Spleen (tissue), 11 donors: ENCODE measurements at regions not wholly inside any gene's neighbourhood (a gene's known extent, or its start where the extent isn't known, plus 50 kb on each side); places are given as distances from the start of the nearest gene placed in this dataset.

Source experiments
- DNase-seq: peaks from one replicate; pipeline ENCODE4 v3.0.0-alpha.2; 2020
- H3K27ac ChIP-seq, 8 donors: fragments of 200-600 bp; sonication (generic) in 7 of 8; 1 replicate in 4 of 8; 2 replicates in 4 of 8; pipeline versions ENCODE4 v1.5.0 to v1.8.0; 2016 to 2021; ENCODE audit warnings: inconsistent platforms in 4 of 8, mild to moderate bottlenecking in 4 of 8, moderate library complexity in 1 of 8
- H3K27me3 ChIP-seq, 7 donors: fragments of 200-600 bp; sonication (generic) in 6 of 7; replicated peaks in 1 of 7; 1 replicate in 4 of 7; 2 replicates in 3 of 7; pipeline versions ENCODE4 v1.5.0 to v1.8.0; 2016 to 2021; ENCODE audit warnings: inconsistent platforms in 3 of 7, mild to moderate bottlenecking in 1 of 7
- H3K36me3 ChIP-seq, 6 donors: fragments of 200-600 bp; sonication (generic) in 5 of 6; 1 replicate in 4 of 6; 2 replicates in 2 of 6; pipeline versions ENCODE4 v1.5.0 to v1.8.0; 2016 to 2021; ENCODE audit warnings: inconsistent platforms in 2 of 6
- H3K4me1 ChIP-seq, 6 donors: fragments of 200-600 bp; sonication (generic) in 5 of 6; 1 replicate in 3 of 6; 2 replicates in 3 of 6; pipeline versions ENCODE4 v1.5.0 to v1.8.0; 2016 to 2021; ENCODE audit warnings: inconsistent platforms in 3 of 6
- H3K4me3 ChIP-seq, 8 donors: fragments of 200-600 bp; sonication (generic) in 7 of 8; 1 replicate in 4 of 8; 2 replicates in 4 of 8; pipeline versions ENCODE4 v1.5.0 to v1.8.0; 2016 to 2021; ENCODE audit warnings: inconsistent platforms in 4 of 8, mild to moderate bottlenecking in 4 of 8, moderate library complexity in 2 of 8
- H3K9me3 ChIP-seq, 8 donors: fragments of 200-600 bp; sonication (generic) in 7 of 8; 1 replicate in 4 of 8; 2 replicates in 4 of 8; pipeline versions ENCODE4 v1.5.0 to v1.8.0; 2016 to 2021; ENCODE audit warnings: inconsistent platforms in 4 of 8
- CTCF ChIP-seq, 11 experiments: fragments of 200-600 bp in 7 of 11; fragments of 450-650 bp in 4 of 11; sonication (generic) in 4 of 11; IDR thresholded peaks in 8 of 11; conservative IDR thresholded peaks in 3 of 11; 1 replicate in 7 of 11; 2 replicates in 4 of 11; pipeline versions ENCODE4 v1.4.0 to v1.8.0; 2016 to 2021; ENCODE audit warnings: antibody characterized with exemption in 11 of 11, inconsistent platforms in 4 of 11, mild to moderate bottlenecking in 1 of 11
- POLR2A ChIP-seq, 3 donors: fragments of 450-650 bp; IDR thresholded peaks; one replicate each; pipeline ENCODE4 v1.5.1; 2017; ENCODE audit warnings: antibody characterized with exemption in 3 of 3, mild to moderate bottlenecking in 1 of 3
- POLR2AphosphoS5 ChIP-seq, 3 donors: sonication (generic); formaldehyde crosslinking; IDR thresholded peaks; one replicate each; pipeline ENCODE4 v1.5.1; 2017; ENCODE audit warnings: antibody characterized with exemption in 3 of 3
- WGBS, 5 donors: extraction: QIAGEN DNeasy Blood & Tissue Kit in 3 of 5; methylation state at CpG; one replicate each; pipeline versions ENCODE4 v1.1.5 to v1.1.7; 2013 to 2018; 5-methylcytosine and 5-hydroxymethylcytosine counted together
- intact Hi-C: fragments of 100-400 bp; cut with DNase I; formaldehyde crosslinking; loops from one replicate; pipeline ENCODE4 v1.15.0; 2023; ENCODE audit warnings: low total_unique reads
- donor health status: healthy with polysubstance abuse.
- donor health status: DM: no; HTN: no; CAD: no; lungs with moderate emphysema.
- donor health status: DM: no; HTN: no; CAD: no.
- donor health status: Bipolar disorder and iron deficiency.
- donor health status: healthy.
- donor health status: DM: no; HTN: no; CAD: no.
- donor health status: DM: yes; HTN: yes; CAD: no.

GRCh38 chr1:4481451-4481850, 173.0 kb upstream of the AJAP1 start:
- Histone ChIP-seq H3K9me3 (peaks cover 0 to 15% (median 11%) of the 10 kb centered on the region in 8 donors), H3K27me3 (peaks cover 0 to 20% (median 0%) of the 10 kb centered on the region in 7 donors), H3K4me1 (no peaks in the 10 kb centered on the region), H3K4me3 (no peak overlapping the region), H3K27ac (no peak overlapping the region), H3K36me3 (no peaks in the 10 kb centered on the region)
- 87 to 96% (median 90%) methylated on average over 9 to 18 of the region's 18 CpGs for WGBS, 5 donors
- TF ChIP-seq POLR2A (IDR thresholded peaks at IDR 0.05) (no peak), POLR2AphosphoS5 (IDR thresholded peaks at IDR 0.05) (no peak)
- intact Hi-C loops, result no loop called here
- no peak for DNase-seq

- Histone ChIP-seq H3K36me3 (no peaks in the 10 kb centered on the region), H3K9me3 (peaks cover 0 to 4% (median under 1%) of the 10 kb centered on the region in 8 donors), H3K4me1 (no peaks in the 10 kb centered on the region), H3K27ac (no peak overlapping the region), H3K4me3 (no peak overlapping the region), H3K27me3 (peaks cover 0 to 28% (median 0%) of the 10 kb centered on the region in 7 donors)
- DNase-seq, result no peak
- 87 to 93% (median 90%) methylated on average over 21 of the region's 21 CpGs for WGBS, 5 donors
- intact Hi-C loops, result no loop called here
- TF ChIP-seq POLR2A (IDR thresholded peaks at IDR 0.05), result no peak
- TF ChIP-seq CTCF (IDR thresholded peaks at IDR 0.05 in 8 of 11, conservative IDR thresholded peaks at IDR 0.05 in 3 of 11), result no peak
- TF ChIP-seq POLR2AphosphoS5 (IDR thresholded peaks at IDR 0.05), result no peak
These were observed 171.9 kb upstream of the AJAP1 start for GRCh38 chr1:4482526-4482925.

GRCh38 chr1:4483021-4483625, 171.3 kb upstream of the AJAP1 start:
- peaks cover 0 to 28% (median 0%) of the 10 kb centered on the region in 7 donors for H3K27me3 ChIP-seq
- TF ChIP-seq POLR2AphosphoS5 (IDR thresholded peaks at IDR 0.05) (no peak), POLR2A (IDR thresholded peaks at IDR 0.05) (no peak), CTCF (IDR thresholded peaks at IDR 0.05 in 8 of 11, conservative IDR thresholded peaks at IDR 0.05 in 3 of 11) (no peak)
- H3K9me3 ChIP-seq, result no peaks in the 10 kb centered on the region
- intact Hi-C loops, result no loop called here
- 47 to 73% (median 66%) methylated on average over 8 of the region's 8 CpGs for WGBS, 5 donors
- no peak overlapping the region for H3K27ac ChIP-seq
- H3K36me3 ChIP-seq, result no peaks in the 10 kb centered on the region
- H3K4me1 ChIP-seq, result no peaks in the 10 kb centered on the region
- no peak overlapping the region for H3K4me3 ChIP-seq
- no peak for DNase-seq

- 27 to 36% (median 32%) methylated on average over 6 of the region's 6 CpGs for WGBS, 5 donors
- DNase-seq, result no peak
- Histone ChIP-seq H3K9me3 (no peaks in the 10 kb centered on the region), H3K4me1 (no peaks in the 10 kb centered on the region), H3K27me3 (peaks cover 0 to 31% (median 0%) of the 10 kb centered on the region in 7 donors), H3K36me3 (no peaks in the 10 kb centered on the region), H3K27ac (no peak overlapping the region), H3K4me3 (no peak overlapping the region)
- intact Hi-C loops, result no loop called here
- no peak for TF ChIP-seq POLR2A (IDR thresholded peaks at IDR 0.05)
- TF ChIP-seq POLR2AphosphoS5 (IDR thresholded peaks at IDR 0.05), result no peak
- TF ChIP-seq CTCF (IDR thresholded peaks at IDR 0.05 in 8 of 11, conservative IDR thresholded peaks at IDR 0.05 in 3 of 11), result no peak
These were observed 169.0 kb upstream of the AJAP1 start for GRCh38 chr1:4485398-4485797.
